ENCODE measurements at regions not wholly inside any gene's neighbourhood (a gene's known extent, or its start where the extent isn't known, plus 50 kb on each side); places are given as distances from the start of the nearest gene placed in this dataset.

DNA sequence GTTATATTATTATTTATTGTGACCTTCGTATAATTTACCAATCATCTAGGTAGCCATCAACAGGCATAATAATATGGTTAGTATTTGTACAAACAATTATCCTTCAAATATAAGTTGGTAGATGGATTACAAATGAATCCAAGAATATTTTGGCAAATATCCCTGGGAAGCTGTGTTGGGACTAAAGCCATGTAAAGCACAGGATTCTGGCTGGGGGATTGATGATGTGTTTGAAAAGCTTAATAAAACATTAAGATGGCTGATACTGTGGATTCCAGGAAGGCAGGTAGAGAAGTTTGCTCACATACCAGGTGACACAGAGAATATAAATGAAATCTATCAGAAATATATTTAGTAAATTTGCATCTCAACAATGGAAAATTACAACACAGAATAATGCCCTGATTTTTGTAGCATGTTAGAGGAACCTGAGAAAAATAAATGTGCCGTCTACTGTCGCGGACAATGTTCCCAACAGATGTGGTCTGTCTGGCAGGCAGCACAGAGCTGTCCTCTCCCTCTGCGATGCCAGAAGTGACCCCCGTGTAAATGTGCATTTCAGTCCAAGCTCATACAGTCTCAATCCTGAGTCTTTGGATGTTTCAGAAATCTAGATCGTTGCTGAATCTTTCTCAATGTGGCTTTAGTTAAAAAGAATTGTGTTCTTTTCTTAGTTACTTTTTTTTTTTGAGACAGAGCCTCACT lies 125.0 kb downstream of the TEX36 start:
- TF ChIP-seq CTCF (IDR thresholded peaks at IDR 0.05; ENCODE audit: extremely low read depth in 1 of 2, insufficient read depth in 1 of 2, low read depth in 1 of 2, low read length in 2 of 2) (no peak), FOS (IDR thresholded peaks at IDR 0.05; ENCODE audit: borderline replicate concordance, insufficient read depth, low read length) (no peak)
